Panc1 (cell line): ENCODE measurements at regions not wholly inside any gene's neighbourhood (a gene's known extent, or its start where the extent isn't known, plus 50 kb on each side); places are given as distances from the start of the nearest gene placed in this dataset.

ENCODE experiments used
- ATAC-seq: fragments of 200-7000 bp; cut with Tn5 transposase; 2 replicates; pipeline ENCODE4 v1.9.1; 2020; ENCODE audit warnings: mild to moderate bottlenecking, moderate library complexity
- BruUV-seq: library from RNA; stranded (reverse); fragments of 400-500 nt; replicated peaks from 2 replicates; lab custom pipeline; 2021; lab: Mats Ljungman, UMichigan
- CTCF ChIA-PET: fragments of 300-600 bp; sonication (Branson Sonifier 250); formaldehyde crosslinking; loops from one replicate; lab custom pipeline; 2022; ENCODE audit warnings: antibody characterized with exemption; lab: Charles Lee
- POLR2A ChIA-PET: fragments of 300-600 bp; sonication (Branson Sonifier 250); formaldehyde crosslinking; loops from one replicate; lab custom pipeline; 2022; ENCODE audit warnings: antibody characterized with exemption; lab: Charles Lee
- DNase-seq: peaks from one replicate; pipeline ENCODE4 v3.0.0-alpha.2; 2010; ENCODE audit warnings: low read depth, low spot score
- H3K27ac ChIP-seq: 2 replicates; pipeline ENCODE4 v1.5.1; 2011; ENCODE audit warnings: mild to moderate bottlenecking, low read length, inconsistent platforms
- H3K27me3 ChIP-seq: fragments of 200-500 bp; sonication (Bioruptor generic); 2 replicates; pipeline ENCODE4 v1.6.0; 2014; ENCODE audit warnings: low read length, inconsistent platforms; ENCODE audit not compliant: control insufficient read depth, insufficient read depth
- H3K36me3 ChIP-seq: fragments of 200-500 bp; sonication (Bioruptor generic); 2 replicates; pipeline ENCODE4 v1.5.1; 2014; ENCODE audit warnings: inconsistent platforms, mild to moderate bottlenecking, low read length, moderate library complexity; ENCODE audit not compliant: control insufficient read depth, insufficient read depth
- H3K4me1 ChIP-seq: 2 replicates; pipeline ENCODE4 v1.5.1; 2011; ENCODE audit warnings: inconsistent platforms, mild to moderate bottlenecking, low read length, moderate library complexity; ENCODE audit not compliant: control insufficient read depth, insufficient read depth
- H3K4me3 ChIP-seq, 2 experiments: 2 replicates each; pipeline ENCODE4 v1.5.1; 2011 to 2012; ENCODE audit warnings: low read depth in 2 of 2, low read length in 2 of 2, mild to moderate bottlenecking in 2 of 2, inconsistent platforms in 1 of 2, moderate library complexity in 1 of 2
- H3K9me3 ChIP-seq: fragments of 200-500 bp; sonication (Bioruptor generic); 2 replicates; pipeline ENCODE4 v1.5.1; 2014; ENCODE audit warnings: low read depth, mild to moderate bottlenecking, inconsistent platforms, low read length, moderate library complexity; ENCODE audit not compliant: control insufficient read depth, insufficient read depth
- CTCF ChIP-seq: fragments of 450-650 bp; IDR thresholded peaks from 2 replicates; pipeline ENCODE4 v1.5.1; 2017; ENCODE audit warnings: mild to moderate bottlenecking
- POLR2AphosphoS5 ChIP-seq: IDR thresholded peaks from 2 replicates; pipeline ENCODE4 v1.6.1; 2012; ENCODE audit warnings: mild to moderate bottlenecking, low read depth, low read length, moderate library complexity
- SIN3A ChIP-seq: IDR thresholded peaks from 2 replicates; pipeline ENCODE4 v1.6.1; 2012; ENCODE audit warnings: low read depth, mild to moderate bottlenecking, low read length, moderate library complexity, borderline replicate concordance; ENCODE audit not compliant: insufficient read depth
- TCF7L2 ChIP-seq: IDR thresholded peaks from 2 replicates; pipeline ENCODE4 v1.6.1; 2011; ENCODE audit warnings: mild to moderate bottlenecking, low read depth, low read length, inconsistent platforms
- in situ Hi-C: cut with HindIII; loops from 2 replicates; pipeline ENCODE4 v1.10.0; 2016; ENCODE audit warnings: low sequenced_read_pairs, low pct_unique_long_range_greater_than_20kb
- intact Hi-C: fragments of 100-400 bp; cut with micrococcal nuclease; formaldehyde crosslinking; loops from one replicate; pipeline ENCODE4 v1.10.0; 2022; ENCODE audit not compliant: unreplicated experiment
- TF ChIP-seq, protein P1 (sequence below), 2 experiments: IDR thresholded peaks; 2 replicates each; pipeline ENCODE4 v1.6.1; 2011 to 2012; ENCODE audit warnings: low read depth in 2 of 2, control low read depth in 1 of 2, low read length in 1 of 2, mild to moderate bottlenecking in 1 of 2, moderate library complexity in 1 of 2; ENCODE audit not compliant: insufficient read depth in 1 of 2

DNA sequence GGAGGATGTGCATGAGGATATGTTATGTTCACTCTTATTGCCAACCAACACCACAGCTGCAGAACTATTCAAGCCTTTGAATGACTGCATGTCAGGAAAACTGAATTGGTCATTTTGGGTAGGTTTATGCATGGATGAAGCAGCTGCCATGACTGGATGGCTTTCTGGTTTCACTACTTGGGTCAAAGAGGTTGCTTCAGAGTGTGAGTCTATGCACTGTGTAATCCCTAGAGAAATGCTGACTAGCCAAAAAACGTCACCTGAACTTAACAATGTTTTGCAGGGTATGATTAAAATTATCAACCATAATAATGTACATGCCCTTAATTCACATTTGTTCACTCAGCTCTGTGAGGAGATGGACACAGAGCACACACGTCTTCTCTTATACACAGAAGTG is 206.7 kb upstream of the RBBP8 start:
- Histone ChIP-seq H3K27me3 (0 out of 2 replicates have a peak, but pooled peaks cover 2% of the 10 kb centered on the region), H3K36me3 (no peaks in the 10 kb centered on the region), H3K4me3 (no peak overlapping the region), H3K4me1 (no peaks in the 10 kb centered on the region), H3K9me3 (no peaks in the 10 kb centered on the region), H3K27ac (no peak overlapping the region)
- intact Hi-C loops = no loop called here
- ChIA-PET POLR2A (no interaction called here), CTCF (no interaction called here)
- TF ChIP-seq TCF7L2 (no peak), POLR2AphosphoS5 (no peak), SIN3A (no peak)
- in situ Hi-C loops = no loop called here
- DNase-seq (no peak), ATAC-seq (no peak)
- BruUV-seq = no TSS peak

GRCh38 chr18:22728016-22728415 is 205.1 kb upstream of the RBBP8 start:
- no peak for ATAC-seq
- Histone ChIP-seq H3K9me3 (no peaks in the 10 kb centered on the region), H3K27ac (no peak overlapping the region), H3K27me3 (0 out of 2 replicates have a peak, but pooled peaks cover 2% of the 10 kb centered on the region), H3K36me3 (no peaks in the 10 kb centered on the region), H3K4me1 (no peaks in the 10 kb centered on the region), H3K4me3 (no peak overlapping the region)
- ChIA-PET POLR2A (no interaction called here), CTCF (no interaction called here)
- intact Hi-C loops (no loop called here), in situ Hi-C loops (no loop called here)
- no peak for DNase-seq
- TF ChIP-seq CTCF = no peak
- no peak for TF ChIP-seq POLR2AphosphoS5
- TF ChIP-seq TCF7L2 = no peak
- TF ChIP-seq SIN3A = no peak
- TF ChIP-seq, protein P1, sequence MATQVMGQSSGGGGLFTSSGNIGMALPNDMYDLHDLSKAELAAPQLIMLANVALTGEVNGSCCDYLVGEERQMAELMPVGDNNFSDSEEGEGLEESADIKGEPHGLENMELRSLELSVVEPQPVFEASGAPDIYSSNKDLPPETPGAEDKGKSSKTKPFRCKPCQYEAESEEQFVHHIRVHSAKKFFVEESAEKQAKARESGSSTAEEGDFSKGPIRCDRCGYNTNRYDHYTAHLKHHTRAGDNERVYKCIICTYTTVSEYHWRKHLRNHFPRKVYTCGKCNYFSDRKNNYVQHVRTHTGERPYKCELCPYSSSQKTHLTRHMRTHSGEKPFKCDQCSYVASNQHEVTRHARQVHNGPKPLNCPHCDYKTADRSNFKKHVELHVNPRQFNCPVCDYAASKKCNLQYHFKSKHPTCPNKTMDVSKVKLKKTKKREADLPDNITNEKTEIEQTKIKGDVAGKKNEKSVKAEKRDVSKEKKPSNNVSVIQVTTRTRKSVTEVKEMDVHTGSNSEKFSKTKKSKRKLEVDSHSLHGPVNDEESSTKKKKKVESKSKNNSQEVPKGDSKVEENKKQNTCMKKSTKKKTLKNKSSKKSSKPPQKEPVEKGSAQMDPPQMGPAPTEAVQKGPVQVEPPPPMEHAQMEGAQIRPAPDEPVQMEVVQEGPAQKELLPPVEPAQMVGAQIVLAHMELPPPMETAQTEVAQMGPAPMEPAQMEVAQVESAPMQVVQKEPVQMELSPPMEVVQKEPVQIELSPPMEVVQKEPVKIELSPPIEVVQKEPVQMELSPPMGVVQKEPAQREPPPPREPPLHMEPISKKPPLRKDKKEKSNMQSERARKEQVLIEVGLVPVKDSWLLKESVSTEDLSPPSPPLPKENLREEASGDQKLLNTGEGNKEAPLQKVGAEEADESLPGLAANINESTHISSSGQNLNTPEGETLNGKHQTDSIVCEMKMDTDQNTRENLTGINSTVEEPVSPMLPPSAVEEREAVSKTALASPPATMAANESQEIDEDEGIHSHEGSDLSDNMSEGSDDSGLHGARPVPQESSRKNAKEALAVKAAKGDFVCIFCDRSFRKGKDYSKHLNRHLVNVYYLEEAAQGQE (IDR thresholded peaks at IDR 0.05; ENCODE audit: insufficient read depth in 1 of 2, low read depth in 2 of 2, low read length in 1 of 2) = no peak
- no TSS peak for BruUV-seq

DNA sequence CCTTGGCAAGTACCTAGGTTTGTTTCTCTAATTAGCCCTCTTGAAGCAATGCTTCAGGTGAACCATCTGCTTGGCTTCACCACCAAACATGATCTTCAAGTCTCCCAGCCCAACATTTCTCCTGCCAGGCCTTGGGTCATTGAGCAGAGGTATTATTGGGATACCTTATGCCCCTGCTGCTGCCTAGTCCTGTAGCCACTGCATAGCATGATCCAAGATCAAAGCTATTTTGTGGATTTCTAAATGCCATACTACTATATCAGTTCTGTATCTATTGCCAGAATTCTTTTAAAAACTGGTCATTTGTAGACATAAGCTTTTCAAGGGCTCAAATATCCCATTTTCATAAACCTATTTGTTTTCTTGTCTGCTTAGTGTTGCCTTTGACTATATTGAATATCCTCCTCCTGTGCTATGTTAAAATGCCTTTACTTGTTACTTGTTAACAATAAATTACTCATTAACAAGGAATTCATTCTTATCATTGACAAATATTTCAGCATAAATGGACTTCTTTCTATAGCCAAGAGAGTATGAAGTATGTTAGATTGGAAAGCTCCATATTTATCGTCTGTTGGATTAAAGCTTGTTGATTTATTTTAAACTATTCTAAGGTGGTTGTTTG is 204.5 kb upstream of the RBBP8 start:
- H3K27me3 ChIP-seq = 0 out of 2 replicates have a peak, but pooled peaks cover 2% of the 10 kb centered on the region
- no peak overlapping the region for H3K27ac ChIP-seq
- in situ Hi-C loops (no loop called here), intact Hi-C loops (no loop called here)
- H3K4me1 ChIP-seq = no peaks in the 10 kb centered on the region
- ChIA-PET POLR2A (no interaction called here), CTCF (no interaction called here)
- DNase-seq (no peak), ATAC-seq (no peak)
- no peaks in the 10 kb centered on the region for H3K36me3 ChIP-seq
- TF ChIP-seq TCF7L2 (no peak), CTCF (no peak), SIN3A (no peak), POLR2AphosphoS5 (no peak)
- TF ChIP-seq, protein P1 (IDR thresholded peaks at IDR 0.05; ENCODE audit: insufficient read depth in 1 of 2, low read depth in 2 of 2, low read length in 1 of 2) = no peak
- no peaks in the 10 kb centered on the region for H3K9me3 ChIP-seq
- no peak overlapping the region for H3K4me3 ChIP-seq
- no TSS peak for BruUV-seq
